Epidermal melanocyte (primary cell): ENCODE measurements at regions not wholly inside any gene's neighbourhood (a gene's known extent, or its start where the extent isn't known, plus 50 kb on each side); places are given as distances from the start of the nearest gene placed in this dataset.
"Not testable (repeated sequence)": the region's sequence is repeated elsewhere in the genome, so short reads cannot be mapped to it uniquely, and the experiment has no call there.

Experiments
- DNase-seq: peaks from one replicate; pipeline ENCODE4 v3.0.0; 2011; ENCODE audit warnings: low spot score; ENCODE audit not compliant: insufficient read length

GRCh38 chr12:75944097-75944904 is 87.3 kb downstream of the PHLDA1 start:
- peak; percentile 17 for DNase-seq

- no peak for DNase-seq
Observed at GRCh38 chr12:75943730-75944096, 87.9 kb downstream of the PHLDA1 start.

- not testable (repeated sequence) for DNase-seq
Observed at GRCh38 chr12:75941661-75942060, 89.9 kb downstream of the PHLDA1 start.

- no peak for DNase-seq
Observed at GRCh38 chr12:75939016-75939642, 92.4 kb downstream of the PHLDA1 start.

GRCh38 chr12:75938189-75938588 is 93.4 kb downstream of the PHLDA1 start:
- no peak for DNase-seq

GRCh38 chr12:75937486-75937885 is 94.1 kb downstream of the PHLDA1 start:
- DNase-seq = no peak

GRCh38 chr12:75936515-75937440 is 94.8 kb downstream of the PHLDA1 start:
- DNase-seq = no peak

GRCh38 chr12:75935539-75936242 is 95.9 kb downstream of the PHLDA1 start:
- DNase-seq = no peak

GRCh38 chr12:75933101-75933500 is 98.5 kb downstream of the PHLDA1 start:
- no peak for DNase-seq

GRCh38 chr12:75932241-75932640 is 99.3 kb downstream of the PHLDA1 start:
- no peak for DNase-seq

- DNase-seq = no peak
Observed at GRCh38 chr12:75923964-75924666, 107.5 kb downstream of the PHLDA1 start.

GRCh38 chr12:75922944-75923642 is 108.5 kb downstream of the PHLDA1 start:
- DNase-seq = no peak

GRCh38 chr12:75921622-75922289 is 109.8 kb downstream of the PHLDA1 start:
- DNase-seq = no peak

GRCh38 chr12:75917715-75918114 is 113.9 kb downstream of the PHLDA1 start:
- DNase-seq = no peak

GRCh38 chr12:75917083-75917482 is 114.5 kb downstream of the PHLDA1 start:
- no peak for DNase-seq

GRCh38 chr12:75913502-75914351 is 117.8 kb downstream of the PHLDA1 start:
- DNase-seq = no peak

- no peak for DNase-seq
Observed at GRCh38 chr12:75909714-75910656, 121.6 kb downstream of the PHLDA1 start.
